ENCODE measurements at regions not wholly inside any gene's neighbourhood (a gene's known extent, or its start where the extent isn't known, plus 50 kb on each side); places are given as distances from the start of the nearest gene placed in this dataset.

DNA sequence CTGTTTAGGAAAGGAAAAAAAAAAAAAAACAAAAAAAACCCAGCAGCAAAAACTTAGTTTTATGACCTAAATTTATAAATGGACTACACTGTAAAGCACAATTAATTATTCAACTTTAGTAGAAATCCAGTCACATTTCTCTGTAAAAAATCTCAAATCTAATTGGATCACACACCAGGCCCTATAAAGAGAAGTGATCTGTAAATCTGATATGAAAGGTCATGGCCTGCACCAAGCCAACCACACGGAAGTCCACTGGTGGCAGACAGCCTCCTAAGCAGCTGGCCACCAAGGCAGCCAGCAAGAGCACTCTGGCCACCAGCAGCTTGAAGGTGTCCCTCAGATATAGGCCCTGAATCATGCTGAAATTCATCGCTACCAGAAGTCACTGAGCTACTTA is 131.6 kb downstream of the HFE start:
- Histone ChIP-seq H3K4me3 (no peak overlapping the region), H3K36me3 (no peaks in the 10 kb centered on the region), H3K4me1 (ENCODE audit: insufficient read depth) (peaks cover 6% of the 10 kb centered on the region), H3K27me3 (no peaks in the 10 kb centered on the region), H3K27ac (no peak overlapping the region), H3K9me3 (no peaks in the 10 kb centered on the region)
- WGBS, 3 donors = 76 to 86% (median 79%) methylated on average over 2 of the region's 2 CpGs
- intact Hi-C loops (cut with DNase I) = no loop called here
- no peak for DNase-seq
- TF ChIP-seq POLR2A (IDR thresholded peaks at IDR 0.05) (no peak), EP300 (IDR thresholded peaks at IDR 0.05) (no peak)
- TF ChIP-seq, protein P1, sequence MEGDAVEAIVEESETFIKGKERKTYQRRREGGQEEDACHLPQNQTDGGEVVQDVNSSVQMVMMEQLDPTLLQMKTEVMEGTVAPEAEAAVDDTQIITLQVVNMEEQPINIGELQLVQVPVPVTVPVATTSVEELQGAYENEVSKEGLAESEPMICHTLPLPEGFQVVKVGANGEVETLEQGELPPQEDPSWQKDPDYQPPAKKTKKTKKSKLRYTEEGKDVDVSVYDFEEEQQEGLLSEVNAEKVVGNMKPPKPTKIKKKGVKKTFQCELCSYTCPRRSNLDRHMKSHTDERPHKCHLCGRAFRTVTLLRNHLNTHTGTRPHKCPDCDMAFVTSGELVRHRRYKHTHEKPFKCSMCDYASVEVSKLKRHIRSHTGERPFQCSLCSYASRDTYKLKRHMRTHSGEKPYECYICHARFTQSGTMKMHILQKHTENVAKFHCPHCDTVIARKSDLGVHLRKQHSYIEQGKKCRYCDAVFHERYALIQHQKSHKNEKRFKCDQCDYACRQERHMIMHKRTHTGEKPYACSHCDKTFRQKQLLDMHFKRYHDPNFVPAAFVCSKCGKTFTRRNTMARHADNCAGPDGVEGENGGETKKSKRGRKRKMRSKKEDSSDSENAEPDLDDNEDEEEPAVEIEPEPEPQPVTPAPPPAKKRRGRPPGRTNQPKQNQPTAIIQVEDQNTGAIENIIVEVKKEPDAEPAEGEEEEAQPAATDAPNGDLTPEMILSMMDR (IDR thresholded peaks at IDR 0.05) = no peak

DNA sequence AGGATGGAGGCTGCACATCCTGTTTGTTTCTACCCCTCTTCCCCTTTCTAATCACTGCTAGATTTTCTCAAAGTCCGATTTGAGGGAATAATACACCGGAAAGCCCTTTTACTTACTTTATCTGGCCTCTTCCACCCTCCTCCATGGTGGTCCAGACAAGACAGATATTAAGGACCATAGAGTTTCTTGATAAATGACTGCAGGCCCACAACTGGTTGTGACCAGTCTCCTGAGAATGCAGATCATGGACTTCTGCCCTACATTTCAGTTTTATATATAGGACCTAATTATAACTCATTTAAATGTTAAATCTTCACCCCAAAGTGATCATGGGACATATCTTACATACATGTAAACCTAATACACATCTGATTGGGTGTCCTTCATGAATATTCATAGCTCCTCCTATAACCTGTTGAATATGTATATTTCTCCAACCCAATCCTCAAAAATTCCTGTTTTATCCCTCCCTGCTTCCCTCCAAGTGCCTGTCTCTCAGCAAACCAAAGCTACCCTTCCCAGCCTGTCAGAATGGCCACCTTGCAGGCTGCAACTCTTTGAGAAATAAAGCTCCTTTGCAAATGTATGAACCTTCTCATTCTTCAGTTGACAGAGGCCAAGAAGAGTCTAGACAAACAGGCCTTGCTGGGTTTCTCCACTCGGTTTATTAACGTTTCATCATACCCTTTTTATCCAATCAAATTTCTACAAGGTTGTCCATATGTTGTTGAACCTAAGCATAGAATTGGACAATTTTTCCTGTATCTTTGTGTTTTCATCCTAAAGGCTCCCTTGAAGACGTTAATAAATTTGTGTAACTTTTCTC is 133.1 kb downstream of the HFE start:
- Histone ChIP-seq H3K9me3 (no peaks in the 10 kb centered on the region), H3K4me1 (ENCODE audit: insufficient read depth) (peaks cover 9% of the 10 kb centered on the region), H3K36me3 (no peaks in the 10 kb centered on the region), H3K27me3 (no peaks in the 10 kb centered on the region), H3K27ac (no peak overlapping the region), H3K4me3 (no peak overlapping the region)
- TF ChIP-seq EP300 (IDR thresholded peaks at IDR 0.05) = no peak
- TF ChIP-seq, protein P1 (IDR thresholded peaks at IDR 0.05) = no peak
- TF ChIP-seq POLR2A (IDR thresholded peaks at IDR 0.05) = no peak
- DNase-seq = no peak
- 88 to 90% (median 88%) methylated on average over 5 of the region's 5 CpGs for WGBS, 3 donors
- intact Hi-C loops (cut with DNase I) = no loop called here

DNA sequence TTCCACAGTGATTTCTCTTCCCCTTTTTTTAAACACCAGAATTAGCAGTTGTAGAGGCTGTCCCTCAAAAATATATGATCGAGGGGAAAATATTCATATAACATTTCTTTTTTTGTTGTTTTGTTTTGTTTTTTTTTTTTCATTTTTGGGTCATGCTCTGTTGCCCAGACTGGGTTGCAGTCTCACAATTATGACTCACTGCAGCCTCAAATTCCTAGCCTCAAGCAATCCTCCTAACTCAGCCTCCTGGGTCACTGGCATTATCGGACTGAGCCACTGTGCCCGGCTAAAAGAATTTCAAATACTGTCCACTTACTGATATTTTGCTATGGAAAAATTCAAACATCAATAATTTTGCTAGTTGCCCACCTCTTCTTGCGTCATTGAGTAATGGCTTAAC is 134.0 kb downstream of the HFE start:
- Histone ChIP-seq H3K9me3 (no peaks in the 10 kb centered on the region), H3K4me1 (ENCODE audit: insufficient read depth) (peaks cover 10% of the 10 kb centered on the region), H3K36me3 (no peaks in the 10 kb centered on the region), H3K27ac (no peak overlapping the region), H3K4me3 (no peak overlapping the region), H3K27me3 (no peaks in the 10 kb centered on the region)
- TF ChIP-seq, protein P1 (IDR thresholded peaks at IDR 0.05) = no peak
- TF ChIP-seq EP300 (IDR thresholded peaks at IDR 0.05) (no peak), POLR2A (IDR thresholded peaks at IDR 0.05) (no peak)
- intact Hi-C loops (cut with DNase I) = no loop called here
- 94 to 95% (median 95%) methylated on average over 4 of the region's 4 CpGs for WGBS, 3 donors
- no peak for DNase-seq

DNA sequence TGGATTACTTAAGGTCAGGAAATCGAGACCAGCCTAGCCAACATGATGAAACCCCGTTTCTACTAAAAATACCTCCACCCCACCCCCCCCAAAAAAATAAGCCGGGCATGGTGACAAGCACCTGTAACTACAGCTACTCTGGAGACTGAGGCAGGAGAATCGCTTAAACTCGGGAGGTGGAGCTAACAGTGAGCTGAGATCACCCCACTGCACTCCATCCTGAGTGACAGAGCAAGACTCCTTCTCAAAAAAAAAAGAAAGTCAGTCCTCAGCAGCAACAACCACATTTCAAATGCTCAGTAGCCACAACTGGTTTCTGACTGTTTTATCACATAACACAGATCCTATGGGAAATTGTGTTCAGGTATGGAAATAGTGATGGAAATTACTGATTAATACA is 135.3 kb downstream of the HFE start:
- Histone ChIP-seq H3K27ac (no peak overlapping the region), H3K4me1 (ENCODE audit: insufficient read depth) (peaks cover 9% of the 10 kb centered on the region), H3K4me3 (no peak overlapping the region), H3K36me3 (no peaks in the 10 kb centered on the region), H3K9me3 (no peaks in the 10 kb centered on the region), H3K27me3 (no peaks in the 10 kb centered on the region)
- DNase-seq = no peak
- 37 to 50% (median 39%) methylated on average over 5 of the region's 5 CpGs for WGBS, 3 donors
- intact Hi-C loops (cut with DNase I) = no loop called here
- no peak for TF ChIP-seq POLR2A (IDR thresholded peaks at IDR 0.05)
- TF ChIP-seq, protein P1 (IDR thresholded peaks at IDR 0.05) = no peak
- no peak for TF ChIP-seq EP300 (IDR thresholded peaks at IDR 0.05)
